ENCODE measurements at regions not wholly inside any gene's neighbourhood (a gene's known extent, or its start where the extent isn't known, plus 50 kb on each side); places are given as distances from the start of the nearest gene placed in this dataset.
"Not testable (repeated sequence)": the region's sequence is repeated elsewhere in the genome, so short reads cannot be mapped to it uniquely, and the experiment has no call there.

DNA sequence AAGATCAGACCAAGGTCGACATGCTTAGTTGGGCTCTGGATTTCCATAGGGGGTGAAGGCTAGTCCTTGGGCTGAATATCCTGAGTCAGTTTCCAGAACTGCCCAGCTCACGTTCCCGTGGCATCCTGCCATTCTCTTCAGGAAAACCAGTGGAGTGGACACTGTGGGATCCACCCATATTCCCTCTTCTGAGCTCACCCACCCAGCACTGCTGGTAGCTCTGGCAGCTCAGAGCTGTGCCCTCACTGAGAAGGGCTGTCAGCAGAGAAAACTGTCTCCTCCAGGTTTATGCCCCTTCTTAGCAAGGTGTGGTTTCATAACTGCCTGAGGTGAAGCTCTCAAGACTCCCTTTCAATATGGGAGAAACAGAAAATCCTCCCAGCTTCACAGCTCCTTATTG lies 111.7 kb downstream of the GGTLC2 start:
- TF ChIP-seq CTCF (IDR thresholded peaks at IDR 0.05; ENCODE audit: insufficient read depth, low read depth, low read length, missing control alignments) = no peak
- DNase-seq (ENCODE audit: low read depth) = no peak
- H3K4me3 ChIP-seq (ENCODE audit: low read length) = no peak overlapping the region

DNA sequence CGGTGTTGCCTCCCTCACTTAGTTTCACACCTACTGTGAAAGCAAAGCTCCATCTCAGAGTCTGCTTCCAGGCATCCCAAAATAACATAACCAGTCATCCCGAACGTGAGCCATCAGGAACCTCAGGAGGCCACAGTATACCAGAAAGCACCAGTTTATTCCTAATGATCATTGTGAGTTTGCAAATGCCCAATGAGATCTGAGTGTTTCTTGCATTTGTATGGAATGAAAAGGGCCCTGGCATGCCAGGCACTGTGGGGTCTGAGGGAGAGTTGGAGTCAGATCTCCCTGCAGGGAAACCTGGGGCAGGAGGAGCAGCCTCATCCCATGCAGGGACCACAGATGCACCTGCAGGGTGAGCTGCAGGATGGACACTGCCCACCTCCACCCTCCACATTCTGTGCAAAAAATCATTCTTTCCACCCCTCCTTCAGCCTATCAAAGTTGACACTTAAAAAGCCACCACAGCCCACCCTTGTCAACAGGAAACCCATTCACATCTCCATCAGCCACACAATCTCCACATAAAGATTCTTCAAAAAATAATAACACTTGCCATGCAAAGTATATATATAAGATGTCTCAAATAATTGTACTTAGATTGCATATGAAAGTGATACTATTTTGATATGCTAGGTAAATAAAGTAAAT lies 112.3 kb downstream of the GGTLC2 start:
- not testable (repeated sequence) for DNase-seq (ENCODE audit: low read depth); H3K4me3 ChIP-seq (ENCODE audit: low read length)

DNA sequence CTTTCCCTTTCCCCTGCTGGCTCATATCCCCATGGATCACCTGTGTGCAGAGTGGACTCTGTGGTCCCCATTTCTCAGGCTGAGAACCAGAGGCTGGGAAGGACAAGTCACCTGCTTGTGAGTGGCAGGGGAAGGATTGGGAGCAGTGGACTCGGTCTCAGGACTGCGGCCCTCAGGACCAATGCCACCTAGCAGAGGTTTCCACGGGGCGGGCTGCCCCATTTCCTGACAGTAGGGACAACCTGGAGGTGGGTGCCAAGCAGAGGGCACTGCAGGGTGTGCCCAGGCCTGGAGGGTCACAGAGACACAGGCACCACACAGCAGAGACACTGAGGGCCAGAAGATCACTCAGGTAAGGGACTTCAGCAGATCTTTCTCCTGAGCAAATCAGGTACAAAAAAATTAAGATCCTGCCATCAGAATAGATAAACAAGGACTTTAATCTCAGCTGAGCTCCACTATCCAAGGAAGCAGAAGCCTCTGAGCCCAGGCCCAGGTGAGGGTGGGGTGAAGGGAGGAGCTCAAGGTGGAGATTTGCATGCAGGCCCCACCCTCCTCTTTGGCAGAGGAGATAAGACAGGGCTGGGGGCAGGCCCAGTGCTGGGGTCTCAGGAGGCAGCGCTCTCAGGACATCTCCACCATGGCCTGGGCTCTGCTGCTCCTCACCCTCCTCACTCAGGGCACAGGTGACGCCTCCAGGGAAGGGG lies 113.8 kb downstream of the GGTLC2 start:
- DNase-seq (ENCODE audit: low read depth) = not testable (repeated sequence)

GRCh38 chr22:22759371-22759770 lies 115.0 kb downstream of the GGTLC2 start:
- H3K4me3 ChIP-seq (ENCODE audit: low read length) = no peak overlapping the region
- no peak for DNase-seq (ENCODE audit: low read depth)
- TF ChIP-seq CTCF (IDR thresholded peaks at IDR 0.05; ENCODE audit: insufficient read depth, low read depth, low read length, missing control alignments) = no peak

More for the DNA sequence above, 113.8 kb downstream of the GGTLC2 start:
- not testable (repeated sequence) for H3K4me3 ChIP-seq (ENCODE audit: low read length)

- no peak overlapping the region for H3K4me3 ChIP-seq (ENCODE audit: low read length)
- no peak for TF ChIP-seq CTCF (IDR thresholded peaks at IDR 0.05; ENCODE audit: insufficient read depth, low read depth, low read length, missing control alignments)
- DNase-seq (ENCODE audit: low read depth) = no peak
Observed at GRCh38 chr22:22759889-22760546, 115.6 kb downstream of the GGTLC2 start.

GRCh38 chr22:22761606-22761962 lies 117.2 kb downstream of the GGTLC2 start:
- TF ChIP-seq CTCF (IDR thresholded peaks at IDR 0.05; ENCODE audit: insufficient read depth, low read depth, low read length, missing control alignments) = no peak
- no peak overlapping the region for H3K4me3 ChIP-seq (ENCODE audit: low read length)
- no peak for DNase-seq (ENCODE audit: low read depth)

DNA sequence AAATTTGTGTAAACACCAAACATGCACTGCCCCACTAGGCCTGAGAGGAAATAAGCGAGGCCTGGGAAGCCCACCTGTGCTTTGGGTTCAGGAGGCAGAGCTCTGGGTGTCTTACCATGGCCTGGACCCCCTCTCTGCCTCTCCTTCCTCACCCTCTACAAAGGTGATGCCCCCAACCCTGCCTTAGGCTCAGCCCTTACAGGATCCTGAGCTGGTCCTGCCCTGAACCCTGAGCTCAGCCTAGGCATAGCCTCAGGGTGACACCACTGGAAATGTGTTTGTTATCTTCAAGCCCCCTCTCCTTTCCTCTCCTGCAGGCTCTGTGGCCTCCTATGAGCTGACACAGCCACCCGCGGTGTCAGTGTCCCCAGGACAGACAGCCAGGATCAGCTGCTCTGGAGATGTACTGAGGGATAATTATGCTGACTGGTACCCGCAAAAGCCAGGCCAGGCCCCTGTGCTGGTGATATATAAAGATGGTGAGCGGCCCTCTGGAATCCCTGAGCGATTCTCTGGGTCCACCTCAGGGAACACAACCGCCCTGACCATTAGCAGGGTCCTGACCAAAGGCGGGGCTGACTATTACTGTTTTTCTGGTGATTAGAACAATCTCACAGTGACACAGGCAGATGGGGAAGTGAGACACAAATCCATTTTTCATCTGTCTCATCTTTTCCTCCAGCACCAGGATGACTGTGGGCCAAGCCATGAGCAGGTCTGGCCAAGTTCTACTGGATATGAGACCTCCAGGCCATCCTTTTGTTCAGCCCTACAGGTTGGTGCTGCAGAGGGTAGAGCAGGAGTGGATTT lies 117.8 kb downstream of the GGTLC2 start:
- no peak for TF ChIP-seq CTCF (IDR thresholded peaks at IDR 0.05; ENCODE audit: insufficient read depth, low read depth, low read length, missing control alignments)
- no peak overlapping the region for H3K4me3 ChIP-seq (ENCODE audit: low read length)
- no peak for DNase-seq (ENCODE audit: low read depth)
